ENCODE measurements at regions not wholly inside any gene's neighbourhood (a gene's known extent, or its start where the extent isn't known, plus 50 kb on each side); places are given as distances from the start of the nearest gene placed in this dataset.

DNA sequence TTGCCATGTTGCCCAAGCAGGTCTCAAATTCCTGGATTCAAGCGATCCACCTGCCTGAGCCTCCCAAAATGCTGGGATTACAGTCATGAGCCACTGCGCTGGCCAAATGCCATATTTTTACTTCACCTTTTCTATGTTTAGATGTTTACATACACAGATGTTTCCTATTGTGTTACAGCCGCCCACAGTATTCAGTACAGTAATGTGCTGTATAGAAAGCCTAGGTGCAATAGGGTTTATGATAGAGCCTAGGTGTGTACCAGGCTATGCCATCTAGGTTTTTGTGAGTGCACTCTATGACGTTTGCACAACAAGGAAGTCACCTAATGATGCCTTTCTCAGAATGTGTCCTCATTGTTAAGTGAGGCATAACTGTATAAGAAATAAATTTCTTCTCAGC, 153.4 kb downstream of the CHRM3 start:
- H3K4me1 ChIP-seq, result peaks cover 13% of the 10 kb centered on the region
- 82 to 88% methylated on average over 4 of the region's 4 CpGs for WGBS, 2 donors
- H3K4me3 ChIP-seq, result no peak overlapping the region
- no peaks in the 10 kb centered on the region for H3K9me3 ChIP-seq
- H3K27me3 ChIP-seq, result no peaks in the 10 kb centered on the region
- TF ChIP-seq, protein P1, sequence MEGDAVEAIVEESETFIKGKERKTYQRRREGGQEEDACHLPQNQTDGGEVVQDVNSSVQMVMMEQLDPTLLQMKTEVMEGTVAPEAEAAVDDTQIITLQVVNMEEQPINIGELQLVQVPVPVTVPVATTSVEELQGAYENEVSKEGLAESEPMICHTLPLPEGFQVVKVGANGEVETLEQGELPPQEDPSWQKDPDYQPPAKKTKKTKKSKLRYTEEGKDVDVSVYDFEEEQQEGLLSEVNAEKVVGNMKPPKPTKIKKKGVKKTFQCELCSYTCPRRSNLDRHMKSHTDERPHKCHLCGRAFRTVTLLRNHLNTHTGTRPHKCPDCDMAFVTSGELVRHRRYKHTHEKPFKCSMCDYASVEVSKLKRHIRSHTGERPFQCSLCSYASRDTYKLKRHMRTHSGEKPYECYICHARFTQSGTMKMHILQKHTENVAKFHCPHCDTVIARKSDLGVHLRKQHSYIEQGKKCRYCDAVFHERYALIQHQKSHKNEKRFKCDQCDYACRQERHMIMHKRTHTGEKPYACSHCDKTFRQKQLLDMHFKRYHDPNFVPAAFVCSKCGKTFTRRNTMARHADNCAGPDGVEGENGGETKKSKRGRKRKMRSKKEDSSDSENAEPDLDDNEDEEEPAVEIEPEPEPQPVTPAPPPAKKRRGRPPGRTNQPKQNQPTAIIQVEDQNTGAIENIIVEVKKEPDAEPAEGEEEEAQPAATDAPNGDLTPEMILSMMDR (IDR thresholded peaks at IDR 0.05), result no peak
- no peak for TF ChIP-seq POLR2A (IDR thresholded peaks at IDR 0.05)
- DNase-seq (no peak), ATAC-seq (no peak)
- H3K36me3 ChIP-seq (replicated peaks in 1 of 2; ENCODE audit: insufficient read depth in 1 of 2, low read depth in 2 of 2), result no peaks in the 10 kb centered on the region
- intact Hi-C loops (cut with DNase I), result no loop called here
- no peak overlapping the region for H3K27ac ChIP-seq

DNA sequence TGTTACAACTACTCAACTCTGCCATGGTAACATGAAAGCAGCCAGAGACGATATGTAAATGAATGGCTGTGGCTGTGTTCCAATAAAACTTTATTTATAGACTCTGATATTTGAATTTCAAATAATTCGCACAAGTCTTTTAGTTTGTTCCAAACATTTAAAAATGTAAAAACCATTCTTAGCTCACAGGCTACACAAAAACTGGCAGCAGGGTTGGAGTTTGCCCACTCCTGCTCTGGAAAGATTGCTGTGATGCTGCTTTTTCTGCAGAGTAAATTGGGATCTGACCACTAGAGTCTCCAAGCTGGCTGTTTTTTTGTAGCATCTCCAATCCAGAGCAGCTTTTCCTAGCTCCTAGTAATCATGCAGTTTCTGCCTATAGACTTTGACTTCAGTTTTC, 157.5 kb downstream of the CHRM3 start:
- TF ChIP-seq, protein P1 (IDR thresholded peaks at IDR 0.05), result no peak
- TF ChIP-seq POLR2A (IDR thresholded peaks at IDR 0.05), result no peak
- DNase-seq (no peak), ATAC-seq (no peak)
- Histone ChIP-seq H3K4me3 (no peak overlapping the region), H3K36me3 (replicated peaks in 1 of 2; ENCODE audit: insufficient read depth in 1 of 2, low read depth in 2 of 2) (no peaks in the 10 kb centered on the region), H3K27ac (no peak overlapping the region), H3K27me3 (no peaks in the 10 kb centered on the region), H3K4me1 (no peaks in the 10 kb centered on the region), H3K9me3 (no peaks in the 10 kb centered on the region)
- WGBS, 2 donors, result 91 to 99% methylated on average over 2 of the region's 2 CpGs
- intact Hi-C loops (cut with DNase I), result no loop called here

DNA sequence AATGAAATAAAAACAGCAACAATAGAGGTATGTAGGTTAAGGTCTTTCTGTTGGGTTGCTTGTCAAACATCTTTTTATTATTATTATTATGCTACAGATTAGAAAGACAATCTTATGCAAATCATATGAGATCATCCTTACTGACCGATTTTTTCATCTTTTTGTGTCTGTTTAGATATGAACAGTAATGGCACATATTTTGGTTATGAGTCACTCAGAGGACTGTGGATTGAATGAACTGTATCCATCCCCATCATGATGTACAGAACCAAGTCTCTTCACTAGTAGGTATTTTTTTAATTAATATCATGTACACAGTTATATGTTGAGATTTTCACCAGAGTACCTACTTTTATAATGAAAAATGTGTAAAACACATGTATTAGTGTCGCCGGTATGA, 159.1 kb downstream of the CHRM3 start:
- ATAC-seq (no peak), DNase-seq (no peak)
- WGBS, 2 donors, result 92 to 94% methylated on average over 3 of the region's 3 CpGs

DNA sequence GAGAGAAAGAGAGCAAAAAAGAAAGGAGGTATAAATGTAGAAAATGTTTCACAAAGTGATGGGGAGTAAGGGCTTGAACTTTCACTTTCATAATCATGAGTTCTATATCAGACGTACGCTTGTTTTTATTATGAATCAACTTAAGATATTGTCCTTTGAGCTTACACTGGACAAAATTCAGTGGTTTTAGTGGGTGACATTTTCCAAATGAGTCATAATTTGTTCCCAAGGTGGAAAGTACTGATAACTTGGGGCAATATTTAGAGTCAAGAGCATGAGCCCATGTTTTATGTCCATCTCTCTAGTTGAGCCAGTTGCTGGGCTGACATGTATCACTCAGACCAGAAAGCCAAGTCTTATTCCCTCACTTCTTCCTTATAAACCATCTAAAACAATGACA, 161.6 kb downstream of the CHRM3 start:
- 38 to 43% methylated on average over 2 of the region's 2 CpGs for WGBS, 2 donors
- no peak for ATAC-seq

More for the DNA sequence above, 159.1 kb downstream of the CHRM3 start:
- no peak for TF ChIP-seq POLR2A (IDR thresholded peaks at IDR 0.05)
- TF ChIP-seq, protein P1 (IDR thresholded peaks at IDR 0.05), result no peak
- Histone ChIP-seq H3K9me3 (no peaks in the 10 kb centered on the region), H3K4me1 (no peaks in the 10 kb centered on the region), H3K27ac (no peak overlapping the region), H3K36me3 (replicated peaks in 1 of 2; ENCODE audit: insufficient read depth in 1 of 2, low read depth in 2 of 2) (no peaks in the 10 kb centered on the region), H3K4me3 (no peak overlapping the region), H3K27me3 (no peaks in the 10 kb centered on the region)
- intact Hi-C loops (cut with DNase I), result no loop called here

DNA sequence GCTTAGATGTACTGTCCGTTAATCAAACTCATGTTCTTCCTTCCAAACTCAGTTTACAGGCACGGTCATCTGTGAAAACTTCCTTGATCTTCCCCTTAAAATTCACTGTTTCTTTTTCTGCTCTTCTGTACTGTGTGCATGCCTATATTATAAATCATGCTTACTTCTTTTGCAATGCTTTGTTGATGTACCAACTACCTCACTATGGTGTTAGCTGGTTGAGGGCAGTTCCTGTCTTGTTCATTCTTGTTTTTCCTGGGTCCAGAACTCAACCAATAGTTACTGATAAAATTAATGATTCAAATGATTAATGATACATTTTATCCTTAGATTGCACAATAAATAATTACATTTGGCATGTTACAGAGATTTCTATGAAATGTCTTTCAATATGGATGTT, 163.8 kb downstream of the CHRM3 start:
- TF ChIP-seq POLR2A (IDR thresholded peaks at IDR 0.05), result no peak
- TF ChIP-seq, protein P1 (IDR thresholded peaks at IDR 0.05), result no peak
- ATAC-seq (no peak), DNase-seq (no peak)
- Histone ChIP-seq H3K4me1 (no peaks in the 10 kb centered on the region), H3K27ac (no peak overlapping the region), H3K9me3 (no peaks in the 10 kb centered on the region), H3K4me3 (no peak overlapping the region), H3K27me3 (no peaks in the 10 kb centered on the region), H3K36me3 (replicated peaks in 1 of 2; ENCODE audit: insufficient read depth in 1 of 2, low read depth in 2 of 2) (no peaks in the 10 kb centered on the region)
- 96 to 100% methylated on average over 2 of the region's 2 CpGs for WGBS, 2 donors
- intact Hi-C loops (cut with DNase I), result no loop called here

More for the DNA sequence above, 161.6 kb downstream of the CHRM3 start:
- DNase-seq, result no peak
- Histone ChIP-seq H3K27me3 (no peaks in the 10 kb centered on the region), H3K4me3 (no peak overlapping the region), H3K9me3 (no peaks in the 10 kb centered on the region), H3K4me1 (no peaks in the 10 kb centered on the region), H3K27ac (no peak overlapping the region), H3K36me3 (replicated peaks in 1 of 2; ENCODE audit: insufficient read depth in 1 of 2, low read depth in 2 of 2) (no peaks in the 10 kb centered on the region)
- intact Hi-C loops (cut with DNase I), result no loop called here
- TF ChIP-seq, protein P1 (IDR thresholded peaks at IDR 0.05), result no peak
- no peak for TF ChIP-seq POLR2A (IDR thresholded peaks at IDR 0.05)
